Activated naive CD8-positive, alpha-beta T cell treated with anti-CD3 and anti-CD28 coated beads, Interleukin-2, amount 50 U/mL, for 16 hours (primary cell): ENCODE measurements at regions not wholly inside any gene's neighbourhood (a gene's known extent, or its start where the extent isn't known, plus 50 kb on each side); places are given as distances from the start of the nearest gene placed in this dataset.

Experiments
- DNase-seq: peaks from one replicate; pipeline ENCODE4 v3.0.0-alpha.2; 2020; ENCODE audit warnings: low read depth, low spot score

DNA sequence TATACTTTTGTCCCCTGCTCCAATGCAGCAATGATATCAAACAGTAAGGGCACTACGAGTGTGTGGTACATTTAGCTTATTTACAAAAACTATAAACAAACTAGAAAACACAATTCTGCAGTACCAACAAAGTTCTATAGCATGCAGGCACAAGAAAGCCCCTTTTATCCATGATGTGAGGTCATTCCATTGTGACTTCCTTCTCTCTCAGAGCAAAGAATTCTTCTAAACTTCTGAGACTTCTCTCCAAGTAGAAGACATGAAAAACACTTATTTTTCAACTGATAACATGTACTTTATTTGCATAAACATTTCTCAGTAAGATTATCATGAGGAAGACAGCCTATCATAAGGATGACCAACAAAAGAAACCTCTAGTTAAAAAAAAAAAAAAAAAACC lies 569.8 kb downstream of the TLE1 start:
- no peak for DNase-seq

DNA sequence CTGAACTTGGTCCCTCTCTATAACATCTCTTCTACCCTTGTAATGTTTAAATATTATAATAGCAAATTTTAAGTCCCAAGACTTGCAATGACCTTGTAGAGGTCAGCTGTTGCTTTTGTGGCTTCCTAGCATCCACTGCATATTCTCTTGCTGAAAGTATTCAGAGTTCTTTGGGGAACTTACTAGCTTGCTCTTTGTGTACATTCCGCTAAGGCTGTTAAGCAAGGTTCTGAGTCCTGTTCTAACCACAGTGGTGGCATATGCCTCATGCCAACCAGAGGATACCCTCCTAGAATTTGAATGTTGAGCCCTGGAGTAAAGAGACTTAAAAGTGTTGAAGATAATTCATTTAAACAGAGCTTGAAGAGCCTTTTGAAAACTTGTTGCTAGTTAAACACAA lies 570.9 kb downstream of the TLE1 start:
- no peak for DNase-seq

DNA sequence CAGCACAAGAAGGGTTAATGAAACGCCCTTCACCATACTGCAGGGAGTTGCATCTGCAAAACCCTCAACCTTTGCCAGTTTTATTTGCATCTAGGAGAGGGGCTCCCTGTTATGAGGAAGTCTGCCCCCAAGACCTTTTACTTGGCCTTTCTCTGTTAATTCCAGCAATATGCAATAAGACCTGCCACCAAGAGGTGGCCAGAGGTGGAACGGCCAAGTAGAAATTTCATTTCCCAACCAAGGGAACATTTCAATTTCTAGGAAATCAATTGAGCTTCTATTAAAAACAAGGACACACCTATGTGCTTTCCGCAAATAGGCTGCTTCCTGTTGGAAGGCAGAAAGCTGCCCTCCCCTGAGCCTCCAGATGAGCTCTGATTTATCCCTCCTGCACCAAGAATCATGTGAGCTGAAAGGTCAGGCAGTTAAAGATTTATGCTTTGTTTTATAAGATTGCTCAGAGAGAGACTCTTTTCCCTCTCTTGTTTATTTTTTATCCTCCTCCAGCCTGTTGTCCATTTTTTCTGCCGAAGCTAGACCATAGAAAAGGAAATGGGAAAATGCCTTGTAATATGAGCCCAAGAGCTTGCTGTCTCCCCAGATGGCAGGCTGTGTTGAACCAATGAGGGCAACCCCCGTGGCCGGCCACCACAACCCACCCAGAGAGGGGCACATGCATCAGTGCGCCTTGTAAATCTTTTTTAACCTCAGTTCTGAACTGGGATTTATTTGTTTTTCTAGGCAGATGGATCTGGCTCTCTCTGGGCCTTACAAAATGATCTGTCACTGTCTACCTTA lies 572.8 kb downstream of the TLE1 start:
- no peak for DNase-seq

- DNase-seq = no peak
These were observed 575.8 kb downstream of the TLE1 start for GRCh38 chr9:81113453-81114124.

DNA sequence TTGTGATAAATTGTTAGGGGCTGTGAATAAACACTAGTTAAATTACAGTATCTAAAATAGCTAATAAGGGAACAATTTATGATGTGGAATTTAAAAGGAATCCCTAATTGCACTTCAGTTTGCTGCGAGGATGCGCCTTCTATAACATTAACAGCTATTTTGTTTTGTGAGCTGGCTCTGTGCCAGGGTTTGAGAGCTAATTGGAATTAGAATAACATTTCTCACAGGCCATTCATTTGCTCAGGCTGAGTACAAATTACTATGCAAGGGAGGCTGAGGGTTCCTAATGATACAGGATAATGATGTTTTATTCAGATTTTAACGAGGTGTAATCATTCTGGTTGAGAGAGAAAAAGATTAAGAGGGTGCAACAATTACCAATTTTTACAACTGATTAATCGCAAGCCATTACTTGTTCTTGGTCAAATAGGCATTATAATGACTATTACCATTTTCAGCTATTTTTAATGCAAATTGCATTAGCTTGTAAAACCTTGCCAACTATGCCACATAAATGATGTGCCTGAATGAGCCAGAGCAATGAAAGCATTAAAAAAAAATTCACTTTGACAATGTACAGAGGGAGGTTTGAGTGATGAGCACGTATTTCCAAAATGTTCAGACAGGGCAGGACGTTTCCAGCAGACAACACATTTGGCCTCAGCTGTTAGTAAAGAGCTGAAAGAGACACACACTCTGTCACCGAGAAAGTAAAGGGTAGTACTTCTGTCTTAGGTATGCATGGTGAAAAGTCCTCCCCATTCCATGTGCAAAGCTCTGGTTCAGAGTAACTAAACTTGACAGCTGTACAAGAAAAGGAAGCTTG lies 576.5 kb downstream of the TLE1 start:
- DNase-seq = no peak

DNA sequence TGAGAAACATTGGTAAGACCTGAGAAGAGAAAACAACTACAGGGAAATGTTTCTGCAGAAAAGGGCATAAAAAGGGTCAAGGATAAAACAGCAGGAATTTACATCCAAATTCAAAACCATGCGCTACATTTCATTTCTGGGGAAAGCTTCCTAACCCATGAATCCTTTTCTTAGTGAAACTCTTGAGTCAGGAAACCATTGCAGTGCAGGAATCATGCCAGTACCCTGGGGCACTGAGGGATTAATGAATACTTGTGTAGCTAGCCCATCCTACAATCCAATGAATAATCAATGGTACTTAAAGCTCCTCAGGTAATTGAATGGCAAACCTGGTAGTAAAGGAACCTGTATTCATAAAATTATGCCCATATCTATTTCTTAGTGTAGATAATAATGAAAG lies 580.5 kb downstream of the TLE1 start:
- DNase-seq = no peak

DNA sequence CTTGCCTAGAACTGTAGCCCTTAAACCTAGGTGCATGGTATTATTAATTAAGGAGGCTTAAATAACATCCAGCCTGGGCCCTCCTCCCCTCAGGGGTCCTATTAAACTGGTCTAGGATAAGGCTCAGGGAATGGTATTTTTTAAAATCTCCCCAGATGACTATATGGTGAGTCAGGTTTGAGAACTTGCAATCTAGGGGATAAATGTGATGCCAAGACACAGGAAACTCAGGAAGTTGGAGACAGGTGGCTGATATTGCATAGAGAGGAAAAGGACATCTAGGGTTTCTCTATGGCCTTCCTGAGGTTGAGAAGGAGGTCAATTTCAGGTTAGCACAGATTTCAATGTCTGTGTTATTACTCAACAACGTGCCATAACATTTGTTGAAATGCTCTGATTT lies 581.0 kb downstream of the TLE1 start:
- no peak for DNase-seq

GRCh38 chr9:81103597-81104471 lies 585.5 kb downstream of the TLE1 start:
- DNase-seq = no peak

DNA sequence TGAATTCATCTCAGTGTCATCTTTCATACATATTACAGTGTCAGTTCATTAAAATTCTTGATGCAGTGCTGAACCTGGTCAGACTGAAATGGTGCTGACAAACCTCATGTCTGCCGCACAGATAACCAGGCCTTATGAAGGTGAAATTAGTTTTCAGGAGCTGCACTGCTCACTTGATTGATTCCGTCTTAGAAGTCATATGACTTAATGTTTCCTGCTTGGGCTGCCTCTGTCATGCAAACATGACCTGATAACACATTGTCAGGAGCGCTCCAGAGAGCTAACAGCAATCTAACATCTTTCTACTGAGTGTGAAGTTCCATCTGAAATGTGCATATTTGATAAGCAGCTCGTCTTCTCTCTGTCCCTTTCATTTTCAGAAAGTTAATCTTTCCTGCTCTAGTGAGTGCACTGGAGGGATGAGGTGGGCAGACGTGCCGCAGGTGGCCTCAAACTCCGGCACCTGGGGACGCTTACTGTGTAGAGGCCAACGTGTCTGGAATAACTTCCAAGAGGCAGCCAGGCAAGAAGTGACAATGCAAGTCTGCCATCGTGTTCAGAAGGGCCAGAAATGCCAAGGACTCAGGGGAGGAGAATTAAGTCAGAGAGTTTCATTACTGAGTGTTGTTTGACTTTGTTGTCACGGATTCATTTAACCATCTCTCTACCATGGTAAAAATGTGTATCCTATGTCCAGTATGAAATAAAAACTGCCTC lies 592.1 kb downstream of the TLE1 start:
- DNase-seq = no peak

- DNase-seq = no peak
These were observed 592.7 kb downstream of the TLE1 start for GRCh38 chr9:81096625-81097024.

DNA sequence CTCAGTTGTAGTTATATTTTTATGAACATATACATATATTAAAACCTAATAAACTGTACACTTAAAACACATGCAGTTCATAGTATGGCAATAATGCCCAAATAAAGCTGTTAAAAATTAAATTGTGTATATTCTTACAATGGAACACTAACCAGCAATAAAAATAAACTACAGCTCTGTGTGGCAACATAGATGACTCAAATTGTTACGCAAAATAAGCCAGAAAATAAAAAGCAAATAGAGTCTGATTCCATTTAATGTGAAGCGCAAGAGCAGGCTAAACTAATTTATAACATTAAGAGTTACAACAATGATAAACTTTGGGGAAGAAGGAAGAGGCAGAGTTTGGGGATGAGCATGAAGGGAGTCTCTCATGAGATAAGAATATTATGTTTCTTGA lies 597.3 kb downstream of the TLE1 start:
- DNase-seq = no peak

GRCh38 chr9:81088341-81088740 lies 601.0 kb downstream of the TLE1 start:
- no peak for DNase-seq

GRCh38 chr9:81086416-81086815 lies 602.9 kb downstream of the TLE1 start:
- DNase-seq = no peak

DNA sequence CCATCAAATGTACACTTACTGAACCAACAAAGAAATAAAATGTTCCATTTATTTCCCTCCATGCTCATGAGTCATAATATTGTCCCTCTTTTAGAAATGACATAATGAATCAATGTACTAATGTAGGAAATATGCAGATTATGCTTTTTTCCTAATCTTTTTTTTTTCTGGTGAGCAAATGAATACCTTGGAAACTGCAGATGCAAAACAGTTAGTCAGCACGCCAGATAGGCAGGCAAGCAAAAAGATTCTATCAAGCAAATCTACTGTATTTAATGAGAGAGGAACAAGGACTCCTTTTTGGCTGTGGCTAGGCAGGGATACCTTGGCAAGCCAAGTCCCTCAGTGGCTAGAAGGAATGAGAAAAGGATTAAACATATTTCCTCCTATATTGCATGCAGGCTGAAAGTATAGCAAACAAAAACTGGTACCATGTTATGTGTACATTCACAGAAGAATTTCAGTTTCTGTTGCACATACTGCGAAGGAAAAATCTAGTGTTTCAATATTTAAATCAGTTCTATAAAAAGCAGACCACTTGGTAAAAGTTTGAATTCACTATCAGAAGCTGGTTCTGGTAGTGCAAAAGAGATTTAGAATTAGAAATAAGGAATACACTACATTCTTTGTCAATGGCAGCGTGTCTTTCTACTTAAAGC lies 605.4 kb downstream of the TLE1 start:
- no peak for DNase-seq

DNA sequence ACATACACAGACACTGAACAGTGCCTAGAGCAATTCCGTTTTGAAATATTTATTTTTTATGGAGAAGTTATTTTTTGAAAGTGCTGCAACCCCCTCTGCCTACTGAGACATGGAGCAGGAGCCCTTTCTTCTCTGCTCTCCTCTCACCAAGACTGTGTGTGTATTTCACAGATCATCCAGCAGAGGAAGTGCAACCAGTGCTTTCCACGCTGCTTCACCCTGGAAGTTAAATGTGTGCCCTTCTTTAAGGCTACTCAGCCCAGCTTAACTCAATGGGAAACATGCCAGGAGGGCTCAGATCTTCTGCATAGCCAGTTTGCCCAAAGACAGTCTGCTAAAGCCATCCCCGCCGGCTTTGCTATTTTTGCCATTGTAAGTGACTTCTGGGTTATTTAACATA lies 606.3 kb downstream of the TLE1 start:
- no peak for DNase-seq

- no peak for DNase-seq
These were observed 607.1 kb downstream of the TLE1 start for GRCh38 chr9:81082221-81082620.

GRCh38 chr9:81080900-81081299 lies 608.4 kb downstream of the TLE1 start:
- no peak for DNase-seq

DNA sequence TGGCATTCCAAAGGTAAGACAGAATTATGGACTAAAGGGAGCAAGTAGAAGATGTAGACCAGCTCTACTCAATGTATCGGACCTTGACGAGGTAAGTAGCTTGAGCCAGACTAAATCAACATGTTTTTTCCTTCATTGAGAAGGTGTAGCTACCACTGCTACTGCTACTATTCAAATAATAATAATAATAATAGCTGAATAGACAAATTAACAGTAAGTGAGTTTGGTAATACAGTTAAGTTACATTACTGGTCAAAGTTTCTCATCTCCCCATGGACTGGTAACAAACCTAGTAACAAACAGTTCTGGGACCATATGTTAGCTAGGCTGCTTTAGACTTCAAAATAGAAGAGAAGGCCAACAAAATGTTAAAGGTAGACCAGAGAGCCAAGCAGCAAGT lies 609.2 kb downstream of the TLE1 start:
- DNase-seq = no peak

GRCh38 chr9:81079055-81079454 lies 610.3 kb downstream of the TLE1 start:
- no peak for DNase-seq

DNA sequence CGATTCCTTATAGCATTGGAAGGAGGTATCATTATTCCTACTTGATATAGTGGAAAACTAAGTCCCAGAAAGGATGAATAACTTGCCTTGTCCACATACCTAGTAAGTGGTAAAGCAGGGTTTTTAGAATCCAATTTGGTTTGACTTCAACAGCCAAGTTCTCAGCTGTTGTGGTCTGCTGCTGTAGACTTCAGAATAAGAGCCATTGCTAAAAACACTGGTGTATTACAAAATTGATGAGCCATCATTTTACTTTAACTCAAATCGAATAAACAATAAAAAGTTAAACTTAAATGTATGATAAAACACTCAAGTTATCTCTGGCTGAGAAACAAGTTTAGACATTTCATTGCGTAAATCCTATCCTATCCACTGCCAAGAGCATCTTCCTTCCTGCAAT lies 610.8 kb downstream of the TLE1 start:
- no peak for DNase-seq
